Coronary artery (tissue), 2 donors: ENCODE measurements at regions not wholly inside any gene's neighbourhood (a gene's known extent, or its start where the extent isn't known, plus 50 kb on each side); places are given as distances from the start of the nearest gene placed in this dataset.

Experiments
- DNase-seq: peaks from one replicate; pipeline ENCODE4 v3.0.0-alpha.2; 2017; ENCODE audit warnings: low spot score
- H3K27ac ChIP-seq, 2 donors: fragments of 200-600 bp; sonication (generic); one replicate each; pipeline ENCODE4 v1.5.1; 2016 to 2019
- H3K4me3 ChIP-seq: fragments of 200-600 bp; sonication (generic); 2 replicates; pipeline ENCODE4 v1.5.1; 2016; ENCODE audit warnings: mild to moderate bottlenecking, moderate library complexity
- CTCF ChIP-seq: fragments of 200-600 bp; sonication (generic); IDR thresholded peaks from one replicate; pipeline ENCODE4 v1.5.1; 2019; ENCODE audit warnings: antibody characterized with exemption

- TF ChIP-seq CTCF, result no peak
- H3K27ac ChIP-seq, result no peak overlapping the region
- no peak for DNase-seq
- H3K4me3 ChIP-seq, result no peak overlapping the region
Measured at GRCh38 chr3:178087376-178087775, 448.9 kb upstream of the KCNMB2 start.

GRCh38 chr3:178088963-178089362 lies 447.3 kb upstream of the KCNMB2 start:
- H3K27ac ChIP-seq, result no peak overlapping the region
- no peak for TF ChIP-seq CTCF
- H3K4me3 ChIP-seq, result no peak overlapping the region
- DNase-seq, result no peak

- H3K4me3 ChIP-seq, result no peak overlapping the region
- TF ChIP-seq CTCF, result no peak
- no peak overlapping the region for H3K27ac ChIP-seq
- DNase-seq, result no peak
Measured at GRCh38 chr3:178090899-178091298, 445.3 kb upstream of the KCNMB2 start.

- Histone ChIP-seq H3K27ac (no peak overlapping the region), H3K4me3 (no peak overlapping the region)
- no peak for DNase-seq
- no peak for TF ChIP-seq CTCF
Measured at GRCh38 chr3:178095522-178095921, 440.7 kb upstream of the KCNMB2 start.

- Histone ChIP-seq H3K4me3 (no peak overlapping the region), H3K27ac (no peak overlapping the region)
- TF ChIP-seq CTCF, result no peak
- DNase-seq, result no peak
Measured at GRCh38 chr3:178096955-178097354, 439.3 kb upstream of the KCNMB2 start.

- no peak for TF ChIP-seq CTCF
- Histone ChIP-seq H3K4me3 (no peak overlapping the region), H3K27ac (peak overlapping the region in 1 of 2 donors; percentile 1)
- no peak for DNase-seq
Measured at GRCh38 chr3:178097576-178097975, 438.7 kb upstream of the KCNMB2 start.

GRCh38 chr3:178099274-178099673 lies 437.0 kb upstream of the KCNMB2 start:
- DNase-seq, result no peak
- no peak overlapping the region for H3K4me3 ChIP-seq
- H3K27ac ChIP-seq, result no peak overlapping the region
- TF ChIP-seq CTCF, result no peak
